Retinal pigment epithelial cell (primary cell): ENCODE measurements at regions not wholly inside any gene's neighbourhood (a gene's known extent, or its start where the extent isn't known, plus 50 kb on each side); places are given as distances from the start of the nearest gene placed in this dataset.

Experiments
- DNase-seq: peaks from one replicate; pipeline ENCODE4 v3.0.0-alpha.2; 2010; ENCODE audit warnings: low read depth
- H3K4me3 ChIP-seq: 2 replicates; pipeline ENCODE4 v1.5.1; 2011; ENCODE audit warnings: mild to moderate bottlenecking, low read length, control low read depth, moderate library complexity
- CTCF ChIP-seq: conservative IDR thresholded peaks from 2 replicates; pipeline ENCODE4 v1.5.1; 2011; ENCODE audit warnings: low read depth, low read length, control low read depth, inconsistent platforms

GRCh38 chr5:86880785-86881492 is 263.2 kb downstream of the COX7C start:
- DNase-seq, result peak; percentile 70
- H3K4me3 ChIP-seq, result no peak overlapping the region
- peak; percentile 90 for TF ChIP-seq CTCF

- H3K4me3 ChIP-seq, result no peak overlapping the region
- no peak for DNase-seq
- no peak for TF ChIP-seq CTCF
Observed at GRCh38 chr5:86881493-86882090, 263.9 kb downstream of the COX7C start.

DNA sequence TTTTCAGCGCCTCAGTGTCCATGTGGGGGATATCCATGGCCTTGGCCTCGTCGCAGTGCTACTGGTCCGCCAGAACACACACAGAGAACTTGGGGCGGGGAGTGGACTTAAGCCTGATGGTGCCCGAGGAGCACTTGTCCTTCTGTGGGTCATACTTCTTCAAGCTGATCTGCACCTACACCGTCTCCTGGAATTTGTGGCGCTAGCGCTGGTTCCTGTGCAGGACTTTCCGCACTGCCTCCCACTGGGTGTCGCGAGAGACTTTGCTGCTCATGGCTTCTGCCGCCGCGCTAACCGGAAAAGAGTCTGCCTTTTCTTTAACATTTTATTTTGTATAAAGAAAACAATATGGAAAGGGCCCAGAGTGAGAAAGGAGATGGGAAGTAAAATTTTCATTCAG is 266.9 kb downstream of the COX7C start:
- DNase-seq, result no peak
- no peak for TF ChIP-seq CTCF

DNA sequence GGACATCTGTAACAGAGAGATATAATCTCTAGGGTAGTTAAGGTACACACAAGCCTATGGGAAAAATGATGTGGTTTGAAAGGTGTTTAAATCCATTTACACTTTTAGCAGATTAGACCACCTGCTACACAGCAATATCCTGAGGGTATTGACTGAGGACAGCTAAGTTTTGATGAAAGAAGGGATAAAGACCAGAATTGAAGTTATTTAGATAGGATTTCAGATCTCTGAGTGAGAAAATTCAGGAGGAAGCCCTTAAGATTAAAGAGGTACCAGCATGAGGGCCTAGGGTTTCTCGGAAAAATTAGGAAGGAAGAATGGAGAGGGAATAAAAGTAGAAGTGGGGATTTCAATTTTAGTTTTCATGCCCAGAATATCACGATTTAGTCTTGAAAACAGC is 267.3 kb downstream of the COX7C start:
- H3K4me3 ChIP-seq, result no peak overlapping the region
- DNase-seq, result no peak
- TF ChIP-seq CTCF, result no peak

More for the DNA sequence above, 266.9 kb downstream of the COX7C start:
- H3K4me3 ChIP-seq, result no peak overlapping the region

DNA sequence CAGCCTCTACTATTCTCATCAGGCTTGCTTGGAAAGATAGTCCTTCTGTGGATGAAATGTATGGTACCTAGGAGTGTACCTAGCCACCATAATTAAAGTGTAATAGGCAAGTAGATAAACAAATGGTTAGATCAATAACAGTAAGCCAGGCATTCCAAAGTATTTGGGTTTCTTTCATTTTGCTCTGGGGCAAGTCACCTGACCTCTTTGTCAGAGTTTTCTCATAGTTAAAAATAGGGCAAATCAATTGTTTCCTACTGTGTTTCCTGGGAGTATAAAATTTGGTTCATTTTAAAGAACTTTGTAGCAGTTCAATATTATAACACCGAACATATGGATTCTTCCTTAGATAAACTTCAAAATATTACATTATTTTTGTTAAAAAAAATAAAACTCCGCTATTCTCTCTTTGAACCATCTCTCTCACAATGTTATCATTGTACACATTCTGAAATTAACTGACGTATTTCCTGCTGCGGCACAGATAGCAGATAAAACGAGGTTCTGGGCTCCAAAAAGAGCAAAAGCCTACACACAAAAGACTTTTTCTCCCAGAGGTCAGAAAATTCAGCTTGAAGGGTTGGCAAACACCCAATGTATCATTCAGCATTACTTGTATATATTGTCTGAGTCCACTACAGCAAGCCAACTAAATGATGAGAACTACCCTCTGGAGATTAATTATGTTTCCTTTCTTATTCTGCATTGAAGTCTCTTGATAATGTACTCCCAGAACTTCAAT is 267.9 kb downstream of the COX7C start:
- no peak for TF ChIP-seq CTCF
- H3K4me3 ChIP-seq, result no peak overlapping the region
- no peak for DNase-seq

GRCh38 chr5:86890375-86890774 is 272.6 kb downstream of the COX7C start:
- H3K4me3 ChIP-seq, result no peak overlapping the region
- no peak for TF ChIP-seq CTCF
- no peak for DNase-seq
